Loucy (cell line): ENCODE measurements at regions not wholly inside any gene's neighbourhood (a gene's known extent, or its start where the extent isn't known, plus 50 kb on each side); places are given as distances from the start of the nearest gene placed in this dataset.

Experiments used
- H2AFZ ChIP-seq: fragments of 200-600 bp; sonication (generic); 2 replicates; pipeline ENCODE4 v1.6.0; 2016; ENCODE audit warnings: antibody characterized with exemption, mild to moderate bottlenecking, low read length, moderate library complexity
- H3F3A ChIP-seq: fragments of 200-600 bp; 2 replicates; pipeline ENCODE4 v1.6.0; 2016; ENCODE audit warnings: antibody characterized with exemption, low read depth, mild to moderate bottlenecking
- H3K27me3 ChIP-seq: fragments of 200-600 bp; sonication (generic); 2 replicates; pipeline ENCODE4 v1.6.1; 2014; ENCODE audit warnings: low read length, mild to moderate bottlenecking; ENCODE audit not compliant: insufficient read depth, poor library complexity, severe bottlenecking
- H3K36me3 ChIP-seq: fragments of 200-600 bp; sonication (generic); 2 replicates; pipeline ENCODE4 v1.6.1; 2016; ENCODE audit warnings: low read length; ENCODE audit not compliant: insufficient read depth
- H3K4me1 ChIP-seq: fragments of 200-600 bp; sonication (generic); 2 replicates; pipeline ENCODE4 v1.5.1; 2014; ENCODE audit warnings: low read length, mild to moderate bottlenecking; ENCODE audit not compliant: insufficient read depth, poor library complexity, severe bottlenecking
- H3K4me2 ChIP-seq: fragments of 200-600 bp; sonication (generic); 2 replicates; pipeline ENCODE4 v1.6.0; 2014; ENCODE audit warnings: antibody characterized with exemption, low read length, low read depth, mild to moderate bottlenecking; ENCODE audit not compliant: poor library complexity, severe bottlenecking
- H3K4me3 ChIP-seq: fragments of 200-600 bp; sonication (generic); 2 replicates; pipeline ENCODE4 v1.5.1; 2014; ENCODE audit warnings: low read length, mild to moderate bottlenecking, mixed read lengths; ENCODE audit not compliant: poor library complexity, severe bottlenecking
- H3K79me2 ChIP-seq: fragments of 200-600 bp; sonication (generic); 2 replicates; pipeline ENCODE4 v1.6.1; 2014; ENCODE audit warnings: low read length; ENCODE audit not compliant: insufficient read depth
- H3K9ac ChIP-seq: fragments of 200-600 bp; sonication (generic); 2 replicates; pipeline ENCODE4 v1.6.0; 2014; ENCODE audit warnings: mild to moderate bottlenecking, low read depth, low read length, moderate library complexity; ENCODE audit not compliant: poor library complexity, severe bottlenecking
- H3K9me2 ChIP-seq: fragments of 200-600 bp; sonication (generic); replicated peaks from 2 replicates; pipeline ENCODE4 v1.6.1; 2016; ENCODE audit warnings: low read depth, low read length, mixed read lengths
- H3K9me3 ChIP-seq: fragments of 200-600 bp; sonication (generic); 2 replicates; pipeline ENCODE4 v1.6.1; 2014; ENCODE audit warnings: mild to moderate bottlenecking, antibody characterized with exemption, low read length, low read depth; ENCODE audit not compliant: insufficient read depth
- H4K20me1 ChIP-seq: fragments of 200-600 bp; sonication (generic); 2 replicates; pipeline ENCODE4 v1.6.0; 2014; ENCODE audit warnings: antibody characterized with exemption, low read length, mild to moderate bottlenecking; ENCODE audit not compliant: insufficient read depth, poor library complexity, severe bottlenecking
- EZH2phosphoT487 ChIP-seq: fragments of 200-600 bp; IDR thresholded peaks from 2 replicates; pipeline ENCODE4 v1.6.1; 2018; ENCODE audit warnings: antibody characterized with exemption, mild to moderate bottlenecking, moderate library complexity, borderline replicate concordance
- TF ChIP-seq, protein P1 (sequence below): fragments of 200-600 bp; sonication (generic); conservative IDR thresholded peaks from 2 replicates; pipeline ENCODE4 v1.5.1; 2014; ENCODE audit warnings: mild to moderate bottlenecking, antibody characterized with exemption, low read length

DNA sequence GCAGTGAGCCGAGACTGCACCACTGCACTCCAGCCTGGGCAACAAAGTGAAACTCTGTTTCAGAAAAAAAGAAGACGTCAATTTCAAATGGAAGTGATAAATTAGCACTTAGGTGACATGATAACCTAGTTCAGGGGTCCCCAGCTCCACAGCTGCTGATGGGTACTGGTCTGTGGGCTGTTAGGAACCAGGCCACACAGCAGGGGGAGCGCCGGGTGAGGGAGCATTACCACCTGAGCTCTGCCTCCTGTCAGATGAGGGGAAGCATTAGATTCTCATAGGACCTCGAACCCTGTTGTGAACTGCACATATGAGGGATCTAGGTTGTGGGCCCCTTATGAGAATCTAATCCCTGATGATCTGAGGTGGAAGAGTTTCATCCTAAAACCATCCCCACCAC is 253.0 kb downstream of the FOXL1 start:
- Histone ChIP-seq H3F3A (no peaks in the 10 kb centered on the region), H4K20me1 (no peaks in the 10 kb centered on the region), H3K4me2 (no peak overlapping the region), H3K9me3 (no peaks in the 10 kb centered on the region), H3K36me3 (no peaks in the 10 kb centered on the region), H3K9me2 (no peaks in the 10 kb centered on the region), H3K79me2 (no peaks in the 10 kb centered on the region), H3K27me3 (no peaks in the 10 kb centered on the region), H3K9ac (no peak overlapping the region), H2AFZ (no peak overlapping the region), H3K4me1 (peaks cover 8% of the 10 kb centered on the region), H3K4me3 (no peak overlapping the region)
- TF ChIP-seq, protein P1, sequence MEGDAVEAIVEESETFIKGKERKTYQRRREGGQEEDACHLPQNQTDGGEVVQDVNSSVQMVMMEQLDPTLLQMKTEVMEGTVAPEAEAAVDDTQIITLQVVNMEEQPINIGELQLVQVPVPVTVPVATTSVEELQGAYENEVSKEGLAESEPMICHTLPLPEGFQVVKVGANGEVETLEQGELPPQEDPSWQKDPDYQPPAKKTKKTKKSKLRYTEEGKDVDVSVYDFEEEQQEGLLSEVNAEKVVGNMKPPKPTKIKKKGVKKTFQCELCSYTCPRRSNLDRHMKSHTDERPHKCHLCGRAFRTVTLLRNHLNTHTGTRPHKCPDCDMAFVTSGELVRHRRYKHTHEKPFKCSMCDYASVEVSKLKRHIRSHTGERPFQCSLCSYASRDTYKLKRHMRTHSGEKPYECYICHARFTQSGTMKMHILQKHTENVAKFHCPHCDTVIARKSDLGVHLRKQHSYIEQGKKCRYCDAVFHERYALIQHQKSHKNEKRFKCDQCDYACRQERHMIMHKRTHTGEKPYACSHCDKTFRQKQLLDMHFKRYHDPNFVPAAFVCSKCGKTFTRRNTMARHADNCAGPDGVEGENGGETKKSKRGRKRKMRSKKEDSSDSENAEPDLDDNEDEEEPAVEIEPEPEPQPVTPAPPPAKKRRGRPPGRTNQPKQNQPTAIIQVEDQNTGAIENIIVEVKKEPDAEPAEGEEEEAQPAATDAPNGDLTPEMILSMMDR: no peak; the same call in 1 of the 2 replicates
- no peak for TF ChIP-seq EZH2phosphoT487

DNA sequence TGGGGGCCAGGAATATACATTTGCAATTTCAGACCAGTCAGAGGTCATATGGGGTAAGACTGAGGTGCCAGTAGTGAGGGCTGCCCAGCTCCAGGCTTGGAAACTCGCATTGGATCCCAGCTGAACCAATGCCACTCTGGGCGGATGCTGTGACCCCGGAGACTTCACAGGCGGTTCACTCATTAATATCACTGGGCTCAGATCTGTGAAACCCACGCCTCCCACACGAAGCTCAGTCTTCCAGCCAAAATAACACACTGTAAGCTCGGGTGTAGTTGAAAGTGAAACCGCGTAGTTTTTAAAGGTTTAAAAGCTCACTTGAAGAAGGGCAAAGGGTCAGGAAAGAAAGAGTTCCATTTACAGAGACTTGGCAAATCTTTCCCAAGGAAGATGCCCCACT is 254.8 kb downstream of the FOXL1 start:
- no peak overlapping the region for H2AFZ ChIP-seq
- no peaks in the 10 kb centered on the region for H3F3A ChIP-seq
- no peaks in the 10 kb centered on the region for H3K9me3 ChIP-seq
- no peaks in the 10 kb centered on the region for H3K9me2 ChIP-seq
- no peak overlapping the region for H3K4me3 ChIP-seq
- no peak for TF ChIP-seq EZH2phosphoT487
- TF ChIP-seq, protein P1: no peak
- no peak overlapping the region for H3K4me2 ChIP-seq
- H3K36me3 ChIP-seq: no peaks in the 10 kb centered on the region
- H4K20me1 ChIP-seq: no peaks in the 10 kb centered on the region
- no peaks in the 10 kb centered on the region for H3K79me2 ChIP-seq
- no peak overlapping the region for H3K9ac ChIP-seq
- no peaks in the 10 kb centered on the region for H3K4me1 ChIP-seq
- H3K27me3 ChIP-seq: no peaks in the 10 kb centered on the region

DNA sequence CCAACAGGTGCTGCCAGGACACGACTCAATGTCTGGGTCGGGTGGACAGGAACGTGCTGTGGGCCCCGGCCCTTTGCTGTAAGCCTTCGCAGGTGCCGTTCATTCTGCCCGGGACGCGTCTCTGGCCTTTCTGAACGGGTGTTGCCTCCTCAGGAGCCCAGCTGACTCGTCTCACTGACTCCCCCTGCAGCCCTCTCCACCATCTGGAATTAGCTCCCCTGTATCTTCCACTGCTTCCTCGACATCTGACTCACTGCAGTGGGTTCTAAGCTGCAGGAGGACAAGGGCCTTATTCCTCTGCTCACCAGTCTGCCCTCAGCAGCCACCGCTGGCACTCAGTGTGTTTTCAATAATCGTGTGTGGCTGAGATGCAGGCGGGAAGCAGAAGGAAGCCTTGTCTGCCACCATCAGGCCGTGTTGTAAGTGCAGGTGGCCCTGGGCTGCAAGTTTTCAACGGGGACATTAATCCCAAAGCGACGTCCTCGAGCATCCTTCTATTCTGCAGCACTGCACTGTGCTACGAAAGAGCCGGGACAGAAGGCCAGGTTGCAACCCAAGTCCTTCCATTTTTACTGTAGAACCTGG is 256.2 kb downstream of the FOXL1 start:
- no peaks in the 10 kb centered on the region for H4K20me1 ChIP-seq
- H2AFZ ChIP-seq: no peak overlapping the region
- H3K4me1 ChIP-seq: no peaks in the 10 kb centered on the region
- TF ChIP-seq, protein P1: peak; percentile 50
- TF ChIP-seq EZH2phosphoT487: no peak
- no peaks in the 10 kb centered on the region for H3K36me3 ChIP-seq
- no peaks in the 10 kb centered on the region for H3K9me3 ChIP-seq
- H3K79me2 ChIP-seq: no peaks in the 10 kb centered on the region
- H3F3A ChIP-seq: no peaks in the 10 kb centered on the region
- no peaks in the 10 kb centered on the region for H3K9me2 ChIP-seq
- H3K27me3 ChIP-seq: no peaks in the 10 kb centered on the region
- H3K9ac ChIP-seq: no peak overlapping the region
- no peak overlapping the region for H3K4me3 ChIP-seq
- no peak overlapping the region for H3K4me2 ChIP-seq
